Loucy (cell line): ENCODE measurements at regions not wholly inside any gene's neighbourhood (a gene's known extent, or its start where the extent isn't known, plus 50 kb on each side); places are given as distances from the start of the nearest gene placed in this dataset.

Experiments
- CTCF ChIP-seq: fragments of 200-600 bp; sonication (generic); conservative IDR thresholded peaks from 2 replicates; pipeline ENCODE4 v1.5.1; 2014; ENCODE audit warnings: mild to moderate bottlenecking, antibody characterized with exemption, low read length
- EZH2phosphoT487 ChIP-seq: fragments of 200-600 bp; IDR thresholded peaks from 2 replicates; pipeline ENCODE4 v1.6.1; 2018; ENCODE audit warnings: antibody characterized with exemption, mild to moderate bottlenecking, moderate library complexity, borderline replicate concordance

DNA sequence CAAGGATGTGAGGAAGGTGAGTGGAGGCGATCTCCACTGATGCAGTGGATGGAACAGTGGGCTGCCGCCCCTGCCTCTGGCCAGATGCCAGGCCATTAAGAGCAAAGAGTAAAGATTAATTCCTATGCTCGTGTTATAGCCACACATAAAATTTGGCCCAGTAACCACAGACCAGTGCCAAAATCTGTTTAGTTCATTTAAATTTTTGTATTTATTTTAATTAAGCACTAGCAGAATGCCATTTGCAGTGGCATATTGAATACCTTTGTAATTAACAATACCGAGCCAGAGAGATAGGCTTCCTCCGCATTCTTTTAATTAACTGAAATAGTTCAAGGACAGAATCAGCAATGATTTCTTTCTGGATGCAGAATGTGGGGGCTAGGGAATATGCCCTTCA is 179.8 kb downstream of the MED10 start:
- TF ChIP-seq CTCF (no peak), EZH2phosphoT487 (no peak)
